PC-3 (cell line): ENCODE measurements at regions not wholly inside any gene's neighbourhood (a gene's known extent, or its start where the extent isn't known, plus 50 kb on each side); places are given as distances from the start of the nearest gene placed in this dataset.

Source experiments
- CTCF ChIP-seq: fragments of 300-600 bp; sonication (generic); conservative IDR thresholded peaks from 2 replicates; pipeline ENCODE4 v1.5.1; 2017; ENCODE audit warnings: antibody characterized with exemption, low read depth, mild to moderate bottlenecking, low read length
- EZH2 ChIP-seq: fragments of 300-600 bp; sonication (generic); IDR thresholded peaks from one replicate; pipeline ENCODE4 v1.6.1; 2017; ENCODE audit warnings: antibody characterized with exemption, mild to moderate bottlenecking, low read length; ENCODE audit not compliant: unreplicated experiment
- EZH2phosphoT487 ChIP-seq: fragments of 300-600 bp; sonication (generic); IDR thresholded peaks from 2 replicates; pipeline ENCODE4 v1.6.1; 2018; ENCODE audit warnings: mild to moderate bottlenecking, antibody characterized with exemption, low read length, borderline replicate concordance

GRCh38 chr3:65107174-65107573, 419.4 kb upstream of the ADAMTS9 start:
- no peak for TF ChIP-seq EZH2phosphoT487
- TF ChIP-seq CTCF = no peak
- no peak for TF ChIP-seq EZH2
